ENCODE measurements at regions not wholly inside any gene's neighbourhood (a gene's known extent, or its start where the extent isn't known, plus 50 kb on each side); places are given as distances from the start of the nearest gene placed in this dataset.

GRCh38 chr5:92019376-92019990, 636.4 kb upstream of the ARRDC3 start:
- no peak for TF ChIP-seq RAD21 (IDR thresholded peaks at IDR 0.05; ENCODE audit: low read depth)
- no peak for TF ChIP-seq EP300 (IDR thresholded peaks at IDR 0.05; ENCODE audit: borderline replicate concordance)
- no peak for TF ChIP-seq TAF1 (IDR thresholded peaks at IDR 0.05; ENCODE audit: low read depth)
- no peak for TF ChIP-seq MAX (IDR thresholded peaks at IDR 0.05)
- no peak for TF ChIP-seq YY1 (IDR thresholded peaks at IDR 0.05; ENCODE audit: low read depth)
- TF ChIP-seq TEAD4 (IDR thresholded peaks at IDR 0.05): no peak

GRCh38 chr5:92017776-92018175, 634.7 kb upstream of the ARRDC3 start:
- TF ChIP-seq CREB1 (IDR thresholded peaks at IDR 0.05; ENCODE audit: low read depth) (no peak), EGR1 (IDR thresholded peaks at IDR 0.05) (no peak), TCF12 (IDR thresholded peaks at IDR 0.05; ENCODE audit: low read depth) (no peak), TAF1 (IDR thresholded peaks at IDR 0.05; ENCODE audit: low read depth) (no peak), FOXM1 (IDR thresholded peaks at IDR 0.05; ENCODE audit: borderline replicate concordance, low read depth) (no peak), NFIC (IDR thresholded peaks at IDR 0.05) (no peak), RAD21 (IDR thresholded peaks at IDR 0.05; ENCODE audit: low read depth) (no peak), ZBTB7A (IDR thresholded peaks at IDR 0.05; ENCODE audit: low read depth) (no peak), TEAD4 (IDR thresholded peaks at IDR 0.05) (no peak)
- TF ChIP-seq, protein P1, sequence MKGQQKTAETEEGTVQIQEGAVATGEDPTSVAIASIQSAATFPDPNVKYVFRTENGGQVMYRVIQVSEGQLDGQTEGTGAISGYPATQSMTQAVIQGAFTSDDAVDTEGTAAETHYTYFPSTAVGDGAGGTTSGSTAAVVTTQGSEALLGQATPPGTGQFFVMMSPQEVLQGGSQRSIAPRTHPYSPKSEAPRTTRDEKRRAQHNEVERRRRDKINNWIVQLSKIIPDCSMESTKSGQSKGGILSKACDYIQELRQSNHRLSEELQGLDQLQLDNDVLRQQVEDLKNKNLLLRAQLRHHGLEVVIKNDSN (IDR thresholded peaks at IDR 0.05): no peak

DNA sequence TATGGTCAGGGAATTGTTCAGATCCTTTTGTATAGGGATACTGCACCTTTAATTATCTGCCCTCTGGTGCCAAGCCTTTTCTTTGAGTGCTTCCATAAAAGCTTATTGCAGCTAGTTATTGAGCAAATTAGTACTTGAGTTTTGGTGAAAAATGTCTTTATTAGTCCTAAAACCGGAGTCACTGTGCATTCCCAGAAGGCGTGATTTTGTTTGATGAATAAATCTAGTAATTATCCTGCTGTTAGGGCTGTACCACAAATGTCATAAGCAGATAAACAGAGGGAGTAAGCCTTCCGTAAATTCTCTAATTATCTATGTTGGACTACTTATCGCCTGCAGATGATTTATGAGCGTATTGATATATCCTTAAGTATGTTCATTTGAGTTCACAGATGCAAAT, 620.7 kb upstream of the ARRDC3 start:
- no peak for TF ChIP-seq CEBPB (IDR thresholded peaks at IDR 0.05)

- TF ChIP-seq RAD21 (IDR thresholded peaks at IDR 0.05; ENCODE audit: low read depth) (no peak), TEAD4 (IDR thresholded peaks at IDR 0.05) (no peak), NFIC (IDR thresholded peaks at IDR 0.05) (no peak), FOXM1 (IDR thresholded peaks at IDR 0.05; ENCODE audit: borderline replicate concordance, low read depth) (no peak), EP300 (IDR thresholded peaks at IDR 0.05; ENCODE audit: borderline replicate concordance) (no peak), MAX (IDR thresholded peaks at IDR 0.05) (no peak), YY1 (IDR thresholded peaks at IDR 0.05; ENCODE audit: low read depth) (no peak), CEBPB (IDR thresholded peaks at IDR 0.05) (no peak), ZBTB7A (IDR thresholded peaks at IDR 0.05; ENCODE audit: low read depth) (no peak), CREB1 (IDR thresholded peaks at IDR 0.05; ENCODE audit: low read depth) (no peak), TAF1 (IDR thresholded peaks at IDR 0.05; ENCODE audit: low read depth) (no peak), TCF12 (IDR thresholded peaks at IDR 0.05; ENCODE audit: low read depth) (no peak), EGR1 (IDR thresholded peaks at IDR 0.05) (no peak)
- TF ChIP-seq, protein P1 (IDR thresholded peaks at IDR 0.05): no peak
- TF ChIP-seq, protein P2, sequence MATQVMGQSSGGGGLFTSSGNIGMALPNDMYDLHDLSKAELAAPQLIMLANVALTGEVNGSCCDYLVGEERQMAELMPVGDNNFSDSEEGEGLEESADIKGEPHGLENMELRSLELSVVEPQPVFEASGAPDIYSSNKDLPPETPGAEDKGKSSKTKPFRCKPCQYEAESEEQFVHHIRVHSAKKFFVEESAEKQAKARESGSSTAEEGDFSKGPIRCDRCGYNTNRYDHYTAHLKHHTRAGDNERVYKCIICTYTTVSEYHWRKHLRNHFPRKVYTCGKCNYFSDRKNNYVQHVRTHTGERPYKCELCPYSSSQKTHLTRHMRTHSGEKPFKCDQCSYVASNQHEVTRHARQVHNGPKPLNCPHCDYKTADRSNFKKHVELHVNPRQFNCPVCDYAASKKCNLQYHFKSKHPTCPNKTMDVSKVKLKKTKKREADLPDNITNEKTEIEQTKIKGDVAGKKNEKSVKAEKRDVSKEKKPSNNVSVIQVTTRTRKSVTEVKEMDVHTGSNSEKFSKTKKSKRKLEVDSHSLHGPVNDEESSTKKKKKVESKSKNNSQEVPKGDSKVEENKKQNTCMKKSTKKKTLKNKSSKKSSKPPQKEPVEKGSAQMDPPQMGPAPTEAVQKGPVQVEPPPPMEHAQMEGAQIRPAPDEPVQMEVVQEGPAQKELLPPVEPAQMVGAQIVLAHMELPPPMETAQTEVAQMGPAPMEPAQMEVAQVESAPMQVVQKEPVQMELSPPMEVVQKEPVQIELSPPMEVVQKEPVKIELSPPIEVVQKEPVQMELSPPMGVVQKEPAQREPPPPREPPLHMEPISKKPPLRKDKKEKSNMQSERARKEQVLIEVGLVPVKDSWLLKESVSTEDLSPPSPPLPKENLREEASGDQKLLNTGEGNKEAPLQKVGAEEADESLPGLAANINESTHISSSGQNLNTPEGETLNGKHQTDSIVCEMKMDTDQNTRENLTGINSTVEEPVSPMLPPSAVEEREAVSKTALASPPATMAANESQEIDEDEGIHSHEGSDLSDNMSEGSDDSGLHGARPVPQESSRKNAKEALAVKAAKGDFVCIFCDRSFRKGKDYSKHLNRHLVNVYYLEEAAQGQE (IDR thresholded peaks at IDR 0.05; ENCODE audit: low read depth): no peak
These were observed 619.7 kb upstream of the ARRDC3 start for GRCh38 chr5:92002721-92003274.

- no peak for TF ChIP-seq EGR1 (IDR thresholded peaks at IDR 0.05)
- no peak for TF ChIP-seq MAX (IDR thresholded peaks at IDR 0.05)
- TF ChIP-seq, protein P2 (IDR thresholded peaks at IDR 0.05; ENCODE audit: low read depth): no peak
- no peak for TF ChIP-seq CREB1 (IDR thresholded peaks at IDR 0.05; ENCODE audit: low read depth)
- no peak for TF ChIP-seq NFIC (IDR thresholded peaks at IDR 0.05)
- TF ChIP-seq CEBPB (IDR thresholded peaks at IDR 0.05): no peak
- no peak for TF ChIP-seq FOXM1 (IDR thresholded peaks at IDR 0.05; ENCODE audit: borderline replicate concordance, low read depth)
These were observed 615.7 kb upstream of the ARRDC3 start for GRCh38 chr5:91998774-91999173.

GRCh38 chr5:91983869-91984268, 600.8 kb upstream of the ARRDC3 start:
- TF ChIP-seq NFIC (IDR thresholded peaks at IDR 0.05): no peak
- TF ChIP-seq CEBPB (IDR thresholded peaks at IDR 0.05): no peak
- no peak for TF ChIP-seq YY1 (IDR thresholded peaks at IDR 0.05; ENCODE audit: low read depth)
- no peak for TF ChIP-seq TEAD4 (IDR thresholded peaks at IDR 0.05)
- no peak for TF ChIP-seq MAX (IDR thresholded peaks at IDR 0.05)
- TF ChIP-seq CREB1 (IDR thresholded peaks at IDR 0.05; ENCODE audit: low read depth): no peak
- no peak for TF ChIP-seq TCF12 (IDR thresholded peaks at IDR 0.05; ENCODE audit: low read depth)
